HepG2 (cell line): ENCODE measurements at regions not wholly inside any gene's neighbourhood (a gene's known extent, or its start where the extent isn't known, plus 50 kb on each side); places are given as distances from the start of the nearest gene placed in this dataset.

Source experiments
- ARNT ChIP-seq: fragments of 450-650 bp; IDR thresholded peaks from 2 replicates; pipeline ENCODE4 v1.6.1; 2017
- ATF7 ChIP-seq, 2 experiments: fragments of 450-650 bp in 1 of 2; sonication (generic) in 1 of 2; formaldehyde crosslinking in 1 of 2; IDR thresholded peaks; 2 replicates each; pipeline versions ENCODE4 v1.4.0 to v1.6.1; 2016 to 2020; ENCODE audit warnings: antibody characterized with exemption in 1 of 2, mild to moderate bottlenecking in 1 of 2, missing genetic modification reagents in 1 of 2
- CEBPB ChIP-seq: IDR thresholded peaks from 2 replicates; pipeline ENCODE4 v1.6.1; 2011; ENCODE audit warnings: low read depth, low read length, improper control_type of control experiment, borderline replicate concordance
- CREB1 ChIP-seq, 2 experiments: fragments of 450-650 bp in 1 of 2; IDR thresholded peaks; 2 replicates each; pipeline ENCODE4 v1.6.1; 2016 to 2017; ENCODE audit warnings: control low read depth in 1 of 2, mild to moderate bottlenecking in 1 of 2, missing compliant biosample characterization in 1 of 2, missing genetic modification characterization in 1 of 2
- ELF3 ChIP-seq: IDR thresholded peaks from 2 replicates; pipeline ENCODE4 v1.6.1; 2016; ENCODE audit warnings: missing genetic modification reagents, missing compliant biosample characterization
- HOXD1 ChIP-seq: sonication (generic); formaldehyde crosslinking; IDR thresholded peaks from 2 replicates; pipeline ENCODE4 v1.5.0; 2020; ENCODE audit warnings: missing genetic modification reagents
- IRX3 ChIP-seq: sonication (generic); formaldehyde crosslinking; IDR thresholded peaks from 2 replicates; pipeline ENCODE4 v1.8.1; 2023; ENCODE audit warnings: mild to moderate bottlenecking, low read depth, missing genetic modification reagents, borderline replicate concordance
- KLF15 ChIP-seq: sonication (generic); formaldehyde crosslinking; IDR thresholded peaks from 2 replicates; pipeline ENCODE4 v1.8.1; 2023; ENCODE audit warnings: borderline replicate concordance, mild to moderate bottlenecking, inconsistent platforms, missing genetic modification reagents, mixed read lengths
- NFKB2 ChIP-seq: sonication (generic); formaldehyde crosslinking; IDR thresholded peaks from 2 replicates; pipeline ENCODE4 v1.4.0; 2020; ENCODE audit warnings: missing genetic modification reagents, borderline replicate concordance
- SALL1 ChIP-seq: sonication (generic); formaldehyde crosslinking; IDR thresholded peaks from 2 replicates; pipeline ENCODE4 v1.8.0; 2022; ENCODE audit warnings: mild to moderate bottlenecking, missing genetic modification reagents
- SNAI1 ChIP-seq: sonication (generic); formaldehyde crosslinking; IDR thresholded peaks from 2 replicates; pipeline ENCODE4 v1.5.0; 2020; ENCODE audit warnings: mild to moderate bottlenecking, missing genetic modification reagents, borderline replicate concordance
- SRSF1 ChIP-seq: fragments of 200-400 bp; formaldehyde crosslinking; optimal IDR thresholded peaks from 2 replicates; pipeline ENCODE3; 2017; ENCODE audit warnings: mild to moderate bottlenecking, low read depth, low read length, moderate library complexity
- ZNF124 ChIP-seq: sonication (generic); formaldehyde crosslinking; IDR thresholded peaks from 2 replicates; pipeline ENCODE4 v1.4.0; 2020; ENCODE audit warnings: missing genetic modification reagents
- ZNF17 ChIP-seq: sonication (generic); formaldehyde crosslinking; IDR thresholded peaks from 2 replicates; pipeline ENCODE4 v1.5.0; 2020; ENCODE audit warnings: mild to moderate bottlenecking, missing genetic modification reagents
- ZNF253 ChIP-seq: sonication (generic); formaldehyde crosslinking; IDR thresholded peaks from 2 replicates; pipeline ENCODE4 v1.8.0; 2022; ENCODE audit warnings: mild to moderate bottlenecking, missing genetic modification reagents, borderline replicate concordance
- ZNF260 ChIP-seq: sonication (generic); formaldehyde crosslinking; IDR thresholded peaks from 2 replicates; pipeline ENCODE4 v1.4.0; 2020; ENCODE audit warnings: missing genetic modification reagents, low read depth, mild to moderate bottlenecking, borderline replicate concordance
- ZNF775 ChIP-seq: sonication (generic); formaldehyde crosslinking; IDR thresholded peaks from 2 replicates; pipeline ENCODE4 v1.4.0; 2020; ENCODE audit warnings: missing genetic modification reagents, mild to moderate bottlenecking, moderate library complexity, borderline replicate concordance
- ZNF83 ChIP-seq: sonication (generic); formaldehyde crosslinking; IDR thresholded peaks from 2 replicates; pipeline ENCODE4 v1.4.0; 2020; ENCODE audit warnings: missing genetic modification reagents, mild to moderate bottlenecking, borderline replicate concordance
- TF ChIP-seq, protein P1 (sequence below): sonication (generic); formaldehyde crosslinking; IDR thresholded peaks from 2 replicates; pipeline ENCODE4 v1.5.0; 2020; ENCODE audit warnings: mild to moderate bottlenecking, missing genetic modification reagents, borderline replicate concordance
- TF ChIP-seq, protein P2 (sequence below): sonication (generic); formaldehyde crosslinking; IDR thresholded peaks from 2 replicates; pipeline ENCODE4 v1.5.0; 2020; ENCODE audit warnings: mild to moderate bottlenecking, missing genetic modification reagents
- TF ChIP-seq, protein P3 (sequence below), 2 experiments: sonication (generic) in 1 of 2; formaldehyde crosslinking in 1 of 2; IDR thresholded peaks; 2 replicates each; pipeline versions ENCODE4 v1.4.0 to v1.6.1; 2018 to 2020; ENCODE audit warnings: missing genetic modification reagents in 2 of 2, borderline replicate concordance in 1 of 2, low read depth in 1 of 2, mild to moderate bottlenecking in 1 of 2, missing biosample characterization in 1 of 2
- TF ChIP-seq, protein P4 (sequence below): sonication (generic); formaldehyde crosslinking; IDR thresholded peaks from 2 replicates; pipeline ENCODE4 v1.4.0; 2020; ENCODE audit warnings: mild to moderate bottlenecking, missing genetic modification reagents

DNA sequence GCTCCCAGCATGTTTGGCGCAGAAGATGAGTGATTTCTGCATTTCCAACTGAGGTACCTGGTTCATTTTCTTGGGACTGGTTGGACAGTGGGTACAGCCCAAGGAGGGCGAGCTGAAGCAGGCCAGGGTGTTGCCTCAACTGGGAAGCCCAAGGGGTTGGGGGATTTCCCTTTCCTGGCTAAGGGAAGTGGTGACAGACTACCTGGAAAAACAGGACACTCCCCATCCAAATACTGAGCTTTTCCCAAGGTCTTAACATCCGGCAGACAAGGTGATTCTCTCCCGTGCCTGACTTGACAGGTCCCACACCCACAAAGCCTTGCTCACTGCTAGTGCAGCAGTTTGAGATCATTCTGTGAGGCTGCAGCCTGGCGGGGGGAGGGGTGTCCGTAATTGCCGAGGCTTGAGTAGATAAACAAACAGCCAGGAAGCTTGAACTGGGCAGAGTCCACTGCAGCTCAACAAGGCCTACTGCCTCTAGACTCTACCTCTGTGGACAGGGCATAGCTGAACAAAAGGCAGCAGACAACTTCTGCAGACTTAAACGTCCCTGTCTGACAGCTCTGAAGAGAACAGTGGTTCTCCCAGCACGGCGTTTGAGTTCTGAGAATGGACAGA is 307.7 kb upstream of the ARSJ start (continued):
- TF ChIP-seq ZNF253 (no peak), ZNF260 (no peak), ZNF83 (CRISPR knock-in tag) (no peak), ZNF124 (CRISPR knock-in tag) (no peak), ELF3 (CRISPR knock-in tag) (peak; percentile 58; the same call in 1 of the 2 replicates), ZNF17 (CRISPR knock-in tag) (no peak), SNAI1 (CRISPR knock-in tag) (no peak), IRX3 (CRISPR knock-in tag) (no peak), CREB1 (IDR thresholded peaks at IDR 0.05) (no peak), CREB1 (CRISPR knock-in tag; IDR thresholded peaks at IDR 0.05) (no peak), ZNF775 (CRISPR knock-in tag) (no peak), HOXD1 (no peak), NFKB2 (CRISPR knock-in tag) (no peak), SALL1 (CRISPR knock-in tag) (peak; percentile 91), ARNT (no peak), SRSF1 (no peak), CEBPB (no peak), KLF15 (CRISPR knock-in tag) (no peak), ATF7 (IDR thresholded peaks at IDR 0.05) (no peak), ATF7 (CRISPR knock-in tag; IDR thresholded peaks at IDR 0.05) (no peak)
- TF ChIP-seq, protein P1, sequence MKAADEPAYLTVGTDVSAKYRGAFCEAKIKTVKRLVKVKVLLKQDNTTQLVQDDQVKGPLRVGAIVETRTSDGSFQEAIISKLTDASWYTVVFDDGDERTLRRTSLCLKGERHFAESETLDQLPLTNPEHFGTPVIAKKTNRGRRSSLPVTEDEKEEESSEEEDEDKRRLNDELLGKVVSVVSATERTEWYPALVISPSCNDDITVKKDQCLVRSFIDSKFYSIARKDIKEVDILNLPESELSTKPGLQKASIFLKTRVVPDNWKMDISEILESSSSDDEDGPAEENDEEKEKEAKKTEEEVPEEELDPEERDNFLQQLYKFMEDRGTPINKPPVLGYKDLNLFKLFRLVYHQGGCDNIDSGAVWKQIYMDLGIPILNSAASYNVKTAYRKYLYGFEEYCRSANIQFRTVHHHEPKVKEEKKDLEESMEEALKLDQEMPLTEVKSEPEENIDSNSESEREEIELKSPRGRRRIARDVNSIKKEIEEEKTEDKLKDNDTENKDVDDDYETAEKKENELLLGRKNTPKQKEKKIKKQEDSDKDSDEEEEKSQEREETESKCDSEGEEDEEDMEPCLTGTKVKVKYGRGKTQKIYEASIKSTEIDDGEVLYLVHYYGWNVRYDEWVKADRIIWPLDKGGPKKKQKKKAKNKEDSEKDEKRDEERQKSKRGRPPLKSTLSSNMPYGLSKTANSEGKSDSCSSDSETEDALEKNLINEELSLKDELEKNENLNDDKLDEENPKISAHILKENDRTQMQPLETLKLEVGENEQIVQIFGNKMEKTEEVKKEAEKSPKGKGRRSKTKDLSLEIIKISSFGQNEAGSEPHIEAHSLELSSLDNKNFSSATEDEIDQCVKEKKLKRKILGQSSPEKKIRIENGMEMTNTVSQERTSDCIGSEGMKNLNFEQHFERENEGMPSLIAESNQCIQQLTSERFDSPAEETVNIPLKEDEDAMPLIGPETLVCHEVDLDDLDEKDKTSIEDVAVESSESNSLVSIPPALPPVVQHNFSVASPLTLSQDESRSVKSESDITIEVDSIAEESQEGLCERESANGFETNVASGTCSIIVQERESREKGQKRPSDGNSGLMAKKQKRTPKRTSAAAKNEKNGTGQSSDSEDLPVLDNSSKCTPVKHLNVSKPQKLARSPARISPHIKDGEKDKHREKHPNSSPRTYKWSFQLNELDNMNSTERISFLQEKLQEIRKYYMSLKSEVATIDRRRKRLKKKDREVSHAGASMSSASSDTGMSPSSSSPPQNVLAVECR (CRISPR knock-in tag), result no peak
- TF ChIP-seq, protein P2, sequence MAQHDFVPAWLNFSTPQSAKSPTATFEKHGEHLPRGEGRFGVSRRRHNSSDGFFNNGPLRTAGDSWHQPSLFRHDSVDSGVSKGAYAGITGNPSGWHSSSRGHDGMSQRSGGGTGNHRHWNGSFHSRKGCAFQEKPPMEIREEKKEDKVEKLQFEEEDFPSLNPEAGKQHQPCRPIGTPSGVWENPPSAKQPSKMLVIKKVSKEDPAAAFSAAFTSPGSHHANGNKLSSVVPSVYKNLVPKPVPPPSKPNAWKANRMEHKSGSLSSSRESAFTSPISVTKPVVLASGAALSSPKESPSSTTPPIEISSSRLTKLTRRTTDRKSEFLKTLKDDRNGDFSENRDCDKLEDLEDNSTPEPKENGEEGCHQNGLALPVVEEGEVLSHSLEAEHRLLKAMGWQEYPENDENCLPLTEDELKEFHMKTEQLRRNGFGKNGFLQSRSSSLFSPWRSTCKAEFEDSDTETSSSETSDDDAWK (CRISPR knock-in tag), result no peak
- TF ChIP-seq, protein P3, sequence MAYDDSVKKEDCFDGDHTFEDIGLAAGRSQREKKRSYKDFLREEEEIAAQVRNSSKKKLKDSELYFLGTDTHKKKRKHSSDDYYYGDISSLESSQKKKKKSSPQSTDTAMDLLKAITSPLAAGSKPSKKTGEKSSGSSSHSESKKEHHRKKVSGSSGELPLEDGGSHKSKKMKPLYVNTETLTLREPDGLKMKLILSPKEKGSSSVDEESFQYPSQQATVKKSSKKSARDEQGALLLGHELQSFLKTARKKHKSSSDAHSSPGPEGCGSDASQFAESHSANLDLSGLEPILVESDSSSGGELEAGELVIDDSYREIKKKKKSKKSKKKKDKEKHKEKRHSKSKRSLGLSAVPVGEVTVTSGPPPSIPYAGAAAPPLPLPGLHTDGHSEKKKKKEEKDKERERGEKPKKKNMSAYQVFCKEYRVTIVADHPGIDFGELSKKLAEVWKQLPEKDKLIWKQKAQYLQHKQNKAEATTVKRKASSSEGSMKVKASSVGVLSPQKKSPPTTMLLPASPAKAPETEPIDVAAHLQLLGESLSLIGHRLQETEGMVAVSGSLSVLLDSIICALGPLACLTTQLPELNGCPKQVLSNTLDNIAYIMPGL (CRISPR knock-in tag; IDR thresholded peaks at IDR 0.05; ENCODE audit: borderline replicate concordance in 1 of 2, low read depth in 1 of 2), result no peak
- TF ChIP-seq, protein P4, sequence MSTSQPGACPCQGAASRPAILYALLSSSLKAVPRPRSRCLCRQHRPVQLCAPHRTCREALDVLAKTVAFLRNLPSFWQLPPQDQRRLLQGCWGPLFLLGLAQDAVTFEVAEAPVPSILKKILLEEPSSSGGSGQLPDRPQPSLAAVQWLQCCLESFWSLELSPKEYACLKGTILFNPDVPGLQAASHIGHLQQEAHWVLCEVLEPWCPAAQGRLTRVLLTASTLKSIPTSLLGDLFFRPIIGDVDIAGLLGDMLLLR (CRISPR knock-in tag), result no peak
